OCI-LY1 (cell line): ENCODE measurements at regions not wholly inside any gene's neighbourhood (a gene's known extent, or its start where the extent isn't known, plus 50 kb on each side); places are given as distances from the start of the nearest gene placed in this dataset.

Experiments
- H2AFZ ChIP-seq: fragments of 200-600 bp; sonication (generic), shearing (Covaris generic); 2 replicates; pipeline ENCODE4 v1.6.0; 2014; ENCODE audit warnings: antibody characterized with exemption, mild to moderate bottlenecking, low read length
- H3F3A ChIP-seq: fragments of 200-600 bp; sonication (generic), shearing (Covaris generic); 2 replicates; pipeline ENCODE4 v1.6.0; 2014; ENCODE audit warnings: mild to moderate bottlenecking, antibody characterized with exemption, low read length, moderate library complexity; ENCODE audit not compliant: insufficient read depth
- H3K27ac ChIP-seq: fragments of 200-600 bp; sonication (generic); 2 replicates; pipeline ENCODE4 v1.5.1; 2014; ENCODE audit warnings: low read length, mixed run types, mild to moderate bottlenecking, low read depth; ENCODE audit not compliant: poor library complexity, severe bottlenecking
- H3K27me3 ChIP-seq: fragments of 200-600 bp; sonication (generic); 2 replicates; pipeline ENCODE4 v1.6.0; 2014; ENCODE audit warnings: antibody characterized with exemption, mild to moderate bottlenecking, low read length, moderate library complexity; ENCODE audit not compliant: insufficient read depth
- H3K36me3 ChIP-seq: fragments of 200-600 bp; sonication (generic); 2 replicates; pipeline ENCODE4 v1.6.1; 2014; ENCODE audit warnings: mild to moderate bottlenecking, antibody characterized with exemption, low read length, moderate library complexity, mixed read lengths; ENCODE audit not compliant: insufficient read depth
- H3K4me1 ChIP-seq: fragments of 200-600 bp; sonication (generic); 2 replicates; pipeline ENCODE4 v1.5.1; 2014; ENCODE audit warnings: mild to moderate bottlenecking, low read length, moderate library complexity; ENCODE audit not compliant: insufficient read depth, severe bottlenecking
- H3K4me2 ChIP-seq: fragments of 200-600 bp; sonication (generic), shearing (Covaris generic); 2 replicates; pipeline ENCODE4 v1.6.1; 2014; ENCODE audit warnings: low read length
- H3K4me3 ChIP-seq: fragments of 200-600 bp; sonication (generic); 2 replicates; pipeline ENCODE4 v1.5.1; 2014; ENCODE audit warnings: low read length, low read depth, mild to moderate bottlenecking, mixed read lengths; ENCODE audit not compliant: poor library complexity, severe bottlenecking
- H3K79me2 ChIP-seq: fragments of 200-600 bp; shearing (Covaris generic); 2 replicates; pipeline ENCODE4 v1.6.1; 2016; ENCODE audit warnings: mixed run types, low read length, mixed read lengths; ENCODE audit not compliant: insufficient read depth
- H3K9ac ChIP-seq: fragments of 200-600 bp; sonication (generic), shearing (Covaris generic); 2 replicates; pipeline ENCODE4 v1.6.1; 2014; ENCODE audit warnings: mild to moderate bottlenecking, low read length, mixed read lengths
- H3K9me2 ChIP-seq: fragments of 200-600 bp; sonication (generic), shearing (Covaris generic); 2 replicates; pipeline ENCODE4 v1.6.1; 2014; ENCODE audit warnings: low read depth, mild to moderate bottlenecking, low read length, mixed read lengths
- H3K9me3 ChIP-seq: fragments of 200-600 bp; shearing (Covaris generic); 2 replicates; pipeline ENCODE4 v1.6.1; 2014; ENCODE audit warnings: low read length, mixed read lengths
- H4K20me1 ChIP-seq: fragments of 200-600 bp; sonication (generic), shearing (Covaris generic); 2 replicates; pipeline ENCODE4 v1.6.0; 2016; ENCODE audit warnings: mild to moderate bottlenecking, low read length; ENCODE audit not compliant: insufficient read depth
- CTCF ChIP-seq: fragments of 200-600 bp; sonication (generic), shearing (Covaris generic); IDR thresholded peaks from 2 replicates; pipeline ENCODE4 v1.5.1; 2017; ENCODE audit warnings: mild to moderate bottlenecking, antibody characterized with exemption, low read length, moderate library complexity, mixed read lengths
- EZH2 ChIP-seq: fragments of 200-600 bp; sonication (generic), shearing (Covaris generic); IDR thresholded peaks from 2 replicates; pipeline ENCODE4 v1.8.0; 2017; ENCODE audit warnings: borderline replicate concordance, mixed run types, mild to moderate bottlenecking, antibody characterized with exemption, low read length, moderate library complexity, mixed read lengths

- H3K4me2 ChIP-seq, result no peak overlapping the region
- H2AFZ ChIP-seq, result no peak overlapping the region
- no peaks in the 10 kb centered on the region; the same call in 1 of the 2 replicates for H3K27me3 ChIP-seq
- no peak overlapping the region for H3K4me3 ChIP-seq
- no peaks in the 10 kb centered on the region for H3K79me2 ChIP-seq
- no peak overlapping the region for H3K27ac ChIP-seq
- H3K4me1 ChIP-seq, result no peaks in the 10 kb centered on the region
- H4K20me1 ChIP-seq, result no peaks in the 10 kb centered on the region
- H3K9ac ChIP-seq, result no peak overlapping the region
- no peaks in the 10 kb centered on the region for H3K36me3 ChIP-seq
- no peaks in the 10 kb centered on the region for H3K9me2 ChIP-seq
- TF ChIP-seq EZH2 (no peak), CTCF (no peak)
- no peaks in the 10 kb centered on the region for H3F3A ChIP-seq
- H3K9me3 ChIP-seq, result no peaks in the 10 kb centered on the region
These were observed 145.0 kb upstream of the CHST15 start for GRCh38 chr10:124238367-124238766.

GRCh38 chr10:124237282-124237961 lies 144.0 kb upstream of the CHST15 start:
- H3F3A ChIP-seq, result no peaks in the 10 kb centered on the region
- no peaks in the 10 kb centered on the region; the same call in 1 of the 2 replicates for H3K27me3 ChIP-seq
- no peak overlapping the region for H3K4me3 ChIP-seq

GRCh38 chr10:124236816-124237215 lies 143.4 kb upstream of the CHST15 start:
- Histone ChIP-seq H3K27me3 (no peaks in the 10 kb centered on the region; the same call in 1 of the 2 replicates), H3K4me2 (no peak overlapping the region), H3K9me3 (no peaks in the 10 kb centered on the region), H3K79me2 (no peaks in the 10 kb centered on the region), H3K4me3 (no peak overlapping the region), H4K20me1 (no peaks in the 10 kb centered on the region), H3K9ac (no peak overlapping the region), H3K4me1 (no peaks in the 10 kb centered on the region), H3K36me3 (no peaks in the 10 kb centered on the region), H3F3A (no peaks in the 10 kb centered on the region), H2AFZ (no peak overlapping the region), H3K9me2 (no peaks in the 10 kb centered on the region), H3K27ac (no peak overlapping the region)
- TF ChIP-seq CTCF, result no peak
- no peak for TF ChIP-seq EZH2

More at GRCh38 chr10:124237282-124237961, 144.0 kb upstream of the CHST15 start:
- H3K79me2 ChIP-seq, result no peaks in the 10 kb centered on the region
- H3K4me2 ChIP-seq, result no peak overlapping the region
- TF ChIP-seq CTCF (no peak), EZH2 (no peak)
- no peak overlapping the region for H3K27ac ChIP-seq
- no peaks in the 10 kb centered on the region for H4K20me1 ChIP-seq
- H3K9ac ChIP-seq, result no peak overlapping the region
- no peaks in the 10 kb centered on the region for H3K4me1 ChIP-seq
- no peaks in the 10 kb centered on the region for H3K9me2 ChIP-seq
- H2AFZ ChIP-seq, result no peak overlapping the region
- no peaks in the 10 kb centered on the region for H3K9me3 ChIP-seq
- H3K36me3 ChIP-seq, result no peaks in the 10 kb centered on the region
